ENCODE measurements at regions not wholly inside any gene's neighbourhood (a gene's known extent, or its start where the extent isn't known, plus 50 kb on each side); places are given as distances from the start of the nearest gene placed in this dataset.

GRCh38 chr2:144654523-144654922 lies 134.6 kb upstream of the ZEB2 start:
- TF ChIP-seq, protein P1, sequence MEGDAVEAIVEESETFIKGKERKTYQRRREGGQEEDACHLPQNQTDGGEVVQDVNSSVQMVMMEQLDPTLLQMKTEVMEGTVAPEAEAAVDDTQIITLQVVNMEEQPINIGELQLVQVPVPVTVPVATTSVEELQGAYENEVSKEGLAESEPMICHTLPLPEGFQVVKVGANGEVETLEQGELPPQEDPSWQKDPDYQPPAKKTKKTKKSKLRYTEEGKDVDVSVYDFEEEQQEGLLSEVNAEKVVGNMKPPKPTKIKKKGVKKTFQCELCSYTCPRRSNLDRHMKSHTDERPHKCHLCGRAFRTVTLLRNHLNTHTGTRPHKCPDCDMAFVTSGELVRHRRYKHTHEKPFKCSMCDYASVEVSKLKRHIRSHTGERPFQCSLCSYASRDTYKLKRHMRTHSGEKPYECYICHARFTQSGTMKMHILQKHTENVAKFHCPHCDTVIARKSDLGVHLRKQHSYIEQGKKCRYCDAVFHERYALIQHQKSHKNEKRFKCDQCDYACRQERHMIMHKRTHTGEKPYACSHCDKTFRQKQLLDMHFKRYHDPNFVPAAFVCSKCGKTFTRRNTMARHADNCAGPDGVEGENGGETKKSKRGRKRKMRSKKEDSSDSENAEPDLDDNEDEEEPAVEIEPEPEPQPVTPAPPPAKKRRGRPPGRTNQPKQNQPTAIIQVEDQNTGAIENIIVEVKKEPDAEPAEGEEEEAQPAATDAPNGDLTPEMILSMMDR (IDR thresholded peaks at IDR 0.05) = no peak
- TF ChIP-seq POLR2A (IDR thresholded peaks at IDR 0.05) = no peak

Data from uterus (tissue), 2 donors.